Neural cell (in vitro differentiated cells): ENCODE measurements at regions not wholly inside any gene's neighbourhood (a gene's known extent, or its start where the extent isn't known, plus 50 kb on each side); places are given as distances from the start of the nearest gene placed in this dataset.

Source experiments
- H2AFZ ChIP-seq: fragments of 200-600, 300-800 bp; sonication (generic), shearing (Covaris generic); 2 replicates; pipeline ENCODE4 v1.6.0; 2014; ENCODE audit warnings: low read depth, mild to moderate bottlenecking, antibody characterized with exemption, low read length, moderate library complexity
- H3F3A ChIP-seq: fragments of 200-600 bp; shearing (Covaris generic); 2 replicates; pipeline ENCODE4 v1.6.1; 2016; ENCODE audit warnings: mild to moderate bottlenecking, moderate library complexity, mixed read lengths, antibody characterized with exemption, low read length; ENCODE audit not compliant: insufficient read depth, poor library complexity, severe bottlenecking
- H3K27ac ChIP-seq: fragments of 200-600, 300-800 bp; sonication (generic), shearing (Covaris generic); 2 replicates; pipeline ENCODE4 v1.5.1; 2014; ENCODE audit warnings: mild to moderate bottlenecking, low read length, moderate library complexity
- H3K27me3 ChIP-seq: fragments of 300-800, 200-600 bp; sonication (generic), shearing (Covaris generic); 2 replicates; pipeline ENCODE4 v1.6.0; 2014; ENCODE audit warnings: mild to moderate bottlenecking, low read depth, low read length, moderate library complexity; ENCODE audit not compliant: insufficient read depth
- H3K36me3 ChIP-seq: fragments of 300-800, 200-600 bp; sonication (generic), shearing (Covaris generic); 2 replicates; pipeline ENCODE4 v1.5.1; 2014; ENCODE audit warnings: mild to moderate bottlenecking, antibody characterized with exemption, low read length, moderate library complexity; ENCODE audit not compliant: insufficient read depth
- H3K4me2 ChIP-seq: fragments of 300-800, 200-600 bp; sonication (generic), shearing (Covaris generic); 2 replicates; pipeline ENCODE4 v1.6.0; 2014; ENCODE audit warnings: mild to moderate bottlenecking, low read length
- H3K4me3 ChIP-seq: fragments of 300-800, 200-600 bp; sonication (generic), shearing (Covaris generic); 2 replicates; pipeline ENCODE4 v1.5.1; 2014; ENCODE audit warnings: mild to moderate bottlenecking, low read length, moderate library complexity
- H3K79me2 ChIP-seq: fragments of 200-600 bp; shearing (Covaris generic); replicated peaks from 2 replicates; pipeline ENCODE4 v1.6.0; 2014; ENCODE audit warnings: mild to moderate bottlenecking, low read length, moderate library complexity; ENCODE audit not compliant: insufficient read depth
- H3K9ac ChIP-seq: fragments of 300-800, 200-600 bp; sonication (generic), shearing (Covaris generic); 2 replicates; pipeline ENCODE4 v1.6.1; 2016; ENCODE audit warnings: mild to moderate bottlenecking, low read length, mixed read lengths
- H3K9me2 ChIP-seq: fragments of 200-600 bp; shearing (Covaris generic); 2 replicates; pipeline ENCODE4 v1.6.1; 2016; ENCODE audit warnings: mild to moderate bottlenecking, low read length, mixed read lengths; ENCODE audit not compliant: insufficient read depth
- H3K9me3 ChIP-seq: fragments of 200-600, 300-800 bp; sonication (generic), shearing (Covaris generic); 2 replicates; pipeline ENCODE4 v1.6.1; 2016; ENCODE audit warnings: mild to moderate bottlenecking, mixed run types, low read length, moderate library complexity, mixed read lengths
- H4K20me1 ChIP-seq: fragments of 200-600 bp; shearing (Covaris generic); 2 replicates; pipeline ENCODE4 v1.6.1; 2016; ENCODE audit warnings: mild to moderate bottlenecking, mixed run types; ENCODE audit not compliant: insufficient read depth
- EP300 ChIP-seq: fragments of 450-650 bp; conservative IDR thresholded peaks from 2 replicates; pipeline ENCODE4 v1.6.1; 2014; ENCODE audit warnings: antibody characterized with exemption, mild to moderate bottlenecking, moderate library complexity; ENCODE audit not compliant: poor library complexity, severe bottlenecking
- EZH2 ChIP-seq: fragments of 200-600, 300-800 bp; shearing (Covaris generic), sonication (generic); IDR thresholded peaks from 2 replicates; pipeline ENCODE4 v1.6.1; 2014; ENCODE audit warnings: antibody characterized with exemption, low read length, borderline replicate concordance, mild to moderate bottlenecking; ENCODE audit not compliant: insufficient read depth, poor library complexity, severe bottlenecking
- MXI1 ChIP-seq: fragments of 450-650 bp; conservative IDR thresholded peaks from 2 replicates; pipeline ENCODE4 v1.6.1; 2014; ENCODE audit warnings: antibody characterized with exemption, mild to moderate bottlenecking; ENCODE audit not compliant: poor library complexity, severe bottlenecking
- POLR2AphosphoS5 ChIP-seq: IDR thresholded peaks from 2 replicates; pipeline ENCODE4 v1.6.1; 2012
- RAD21 ChIP-seq: fragments of 450-650 bp; conservative IDR thresholded peaks from 2 replicates; pipeline ENCODE4 v1.6.1; 2014; ENCODE audit warnings: antibody characterized with exemption, mild to moderate bottlenecking, moderate library complexity
- SMC3 ChIP-seq: fragments of 450-650 bp; conservative IDR thresholded peaks from 2 replicates; pipeline ENCODE4 v1.6.1; 2014; ENCODE audit warnings: antibody characterized with exemption, mild to moderate bottlenecking, moderate library complexity; ENCODE audit not compliant: poor library complexity
- TAF1 ChIP-seq: IDR thresholded peaks from 2 replicates; pipeline ENCODE4 v1.6.1; 2012; ENCODE audit warnings: low read depth
- TF ChIP-seq, protein P1 (sequence below): fragments of 450-650 bp; IDR thresholded peaks from 2 replicates; pipeline ENCODE4 v1.5.1; 2014; ENCODE audit warnings: antibody characterized with exemption, mild to moderate bottlenecking, moderate library complexity; ENCODE audit not compliant: poor library complexity, severe bottlenecking
- TF ChIP-seq, protein P2 (sequence below): IDR thresholded peaks from 2 replicates; pipeline ENCODE4 v1.6.1; 2012; ENCODE audit warnings: borderline replicate concordance

DNA sequence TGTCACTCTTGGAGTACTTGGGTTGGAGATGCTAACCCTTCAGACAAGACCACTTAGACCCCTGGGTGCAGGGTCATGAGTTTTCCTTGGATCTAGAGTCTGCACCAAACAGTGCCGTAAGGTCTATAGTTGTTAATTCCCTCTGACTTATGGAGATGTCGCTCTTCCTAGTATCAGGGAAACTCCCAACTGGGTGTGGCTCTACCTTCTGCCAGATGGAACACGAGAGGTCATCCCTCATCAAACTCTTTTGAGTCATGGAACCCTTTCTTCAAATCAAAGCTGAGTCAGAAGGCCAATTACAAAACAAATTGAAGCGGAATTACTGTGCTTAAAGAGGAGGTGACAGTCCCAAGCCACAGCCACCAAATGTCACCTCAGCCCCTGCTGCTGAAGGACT lies 514.9 kb upstream of the PROK2 start:
- H3K27me3 ChIP-seq: no peaks in the 10 kb centered on the region
- no peaks in the 10 kb centered on the region for H4K20me1 ChIP-seq
- no peaks in the 10 kb centered on the region for H3K9me2 ChIP-seq
- H3K79me2 ChIP-seq: no peaks in the 10 kb centered on the region
- H3K4me3 ChIP-seq: no peak overlapping the region
- H3K9ac ChIP-seq: no peak overlapping the region
- H3K4me2 ChIP-seq: no peak overlapping the region
- no peak overlapping the region for H3K27ac ChIP-seq
- no peak overlapping the region for H2AFZ ChIP-seq
- H3K36me3 ChIP-seq: no peaks in the 10 kb centered on the region
- no peaks in the 10 kb centered on the region for H3F3A ChIP-seq
- H3K9me3 ChIP-seq: no peaks in the 10 kb centered on the region
- TF ChIP-seq, protein P1, sequence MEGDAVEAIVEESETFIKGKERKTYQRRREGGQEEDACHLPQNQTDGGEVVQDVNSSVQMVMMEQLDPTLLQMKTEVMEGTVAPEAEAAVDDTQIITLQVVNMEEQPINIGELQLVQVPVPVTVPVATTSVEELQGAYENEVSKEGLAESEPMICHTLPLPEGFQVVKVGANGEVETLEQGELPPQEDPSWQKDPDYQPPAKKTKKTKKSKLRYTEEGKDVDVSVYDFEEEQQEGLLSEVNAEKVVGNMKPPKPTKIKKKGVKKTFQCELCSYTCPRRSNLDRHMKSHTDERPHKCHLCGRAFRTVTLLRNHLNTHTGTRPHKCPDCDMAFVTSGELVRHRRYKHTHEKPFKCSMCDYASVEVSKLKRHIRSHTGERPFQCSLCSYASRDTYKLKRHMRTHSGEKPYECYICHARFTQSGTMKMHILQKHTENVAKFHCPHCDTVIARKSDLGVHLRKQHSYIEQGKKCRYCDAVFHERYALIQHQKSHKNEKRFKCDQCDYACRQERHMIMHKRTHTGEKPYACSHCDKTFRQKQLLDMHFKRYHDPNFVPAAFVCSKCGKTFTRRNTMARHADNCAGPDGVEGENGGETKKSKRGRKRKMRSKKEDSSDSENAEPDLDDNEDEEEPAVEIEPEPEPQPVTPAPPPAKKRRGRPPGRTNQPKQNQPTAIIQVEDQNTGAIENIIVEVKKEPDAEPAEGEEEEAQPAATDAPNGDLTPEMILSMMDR: no peak
- TF ChIP-seq, protein P2, sequence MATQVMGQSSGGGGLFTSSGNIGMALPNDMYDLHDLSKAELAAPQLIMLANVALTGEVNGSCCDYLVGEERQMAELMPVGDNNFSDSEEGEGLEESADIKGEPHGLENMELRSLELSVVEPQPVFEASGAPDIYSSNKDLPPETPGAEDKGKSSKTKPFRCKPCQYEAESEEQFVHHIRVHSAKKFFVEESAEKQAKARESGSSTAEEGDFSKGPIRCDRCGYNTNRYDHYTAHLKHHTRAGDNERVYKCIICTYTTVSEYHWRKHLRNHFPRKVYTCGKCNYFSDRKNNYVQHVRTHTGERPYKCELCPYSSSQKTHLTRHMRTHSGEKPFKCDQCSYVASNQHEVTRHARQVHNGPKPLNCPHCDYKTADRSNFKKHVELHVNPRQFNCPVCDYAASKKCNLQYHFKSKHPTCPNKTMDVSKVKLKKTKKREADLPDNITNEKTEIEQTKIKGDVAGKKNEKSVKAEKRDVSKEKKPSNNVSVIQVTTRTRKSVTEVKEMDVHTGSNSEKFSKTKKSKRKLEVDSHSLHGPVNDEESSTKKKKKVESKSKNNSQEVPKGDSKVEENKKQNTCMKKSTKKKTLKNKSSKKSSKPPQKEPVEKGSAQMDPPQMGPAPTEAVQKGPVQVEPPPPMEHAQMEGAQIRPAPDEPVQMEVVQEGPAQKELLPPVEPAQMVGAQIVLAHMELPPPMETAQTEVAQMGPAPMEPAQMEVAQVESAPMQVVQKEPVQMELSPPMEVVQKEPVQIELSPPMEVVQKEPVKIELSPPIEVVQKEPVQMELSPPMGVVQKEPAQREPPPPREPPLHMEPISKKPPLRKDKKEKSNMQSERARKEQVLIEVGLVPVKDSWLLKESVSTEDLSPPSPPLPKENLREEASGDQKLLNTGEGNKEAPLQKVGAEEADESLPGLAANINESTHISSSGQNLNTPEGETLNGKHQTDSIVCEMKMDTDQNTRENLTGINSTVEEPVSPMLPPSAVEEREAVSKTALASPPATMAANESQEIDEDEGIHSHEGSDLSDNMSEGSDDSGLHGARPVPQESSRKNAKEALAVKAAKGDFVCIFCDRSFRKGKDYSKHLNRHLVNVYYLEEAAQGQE: no peak
- TF ChIP-seq TAF1 (no peak), POLR2AphosphoS5 (no peak), SMC3 (no peak), EP300 (no peak), MXI1 (no peak), RAD21 (no peak), EZH2 (no peak)

DNA sequence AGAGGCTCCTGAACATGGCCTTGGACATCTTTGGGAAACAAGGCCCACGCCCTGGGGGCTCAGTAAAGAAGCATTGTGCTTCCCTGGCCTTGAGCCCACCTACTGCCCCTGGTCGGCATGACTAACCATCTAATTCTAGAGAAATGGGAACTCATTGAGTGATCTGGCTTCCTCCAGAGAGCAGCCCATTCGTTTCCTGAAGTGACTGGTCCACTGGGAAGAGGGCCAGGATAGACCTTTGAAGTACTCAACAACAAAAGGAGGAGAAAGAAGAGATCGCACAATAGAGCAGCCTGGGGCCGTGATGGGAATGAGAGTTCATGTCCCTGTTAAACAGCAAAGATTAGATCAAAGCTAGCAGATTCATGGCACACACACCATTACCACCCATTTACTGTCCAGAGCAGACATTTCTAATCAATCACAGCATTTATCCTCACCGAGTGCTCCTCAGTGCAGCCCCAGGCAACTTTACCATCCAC lies 514.4 kb upstream of the PROK2 start:
- Histone ChIP-seq H3K27ac (no peak overlapping the region), H3K9me3 (no peaks in the 10 kb centered on the region), H3K36me3 (no peaks in the 10 kb centered on the region), H3K9me2 (no peaks in the 10 kb centered on the region), H3K79me2 (no peaks in the 10 kb centered on the region), H3K27me3 (no peaks in the 10 kb centered on the region), H2AFZ (no peak overlapping the region), H3F3A (no peaks in the 10 kb centered on the region), H3K4me2 (no peak overlapping the region), H3K9ac (no peak overlapping the region), H4K20me1 (no peaks in the 10 kb centered on the region), H3K4me3 (no peak overlapping the region)
- TF ChIP-seq RAD21 (no peak), EZH2 (no peak), POLR2AphosphoS5 (no peak), TAF1 (no peak), MXI1 (no peak), SMC3 (no peak)
- TF ChIP-seq, protein P1: no peak
- TF ChIP-seq, protein P2: no peak
